ENCODE measurements at regions not wholly inside any gene's neighbourhood (a gene's known extent, or its start where the extent isn't known, plus 50 kb on each side); places are given as distances from the start of the nearest gene placed in this dataset.

GRCh38 chr2:45167920-45168629, 158.8 kb upstream of the SIX2 start:
- TF ChIP-seq TSHZ2 (CRISPR knock-in tag; IDR thresholded peaks at IDR 0.05) (no peak), ARNTL (CRISPR knock-in tag; IDR thresholded peaks at IDR 0.05; ENCODE audit: borderline replicate concordance, low read depth) (no peak), ZNF565 (CRISPR knock-in tag; conservative IDR thresholded peaks at IDR 0.05; ENCODE audit: low read depth) (no peak), CSDC2 (CRISPR knock-in tag; IDR thresholded peaks at IDR 0.05) (no peak), OSR1 (CRISPR knock-in tag; IDR thresholded peaks at IDR 0.05) (no peak), TCF4 (CRISPR knock-in tag; IDR thresholded peaks at IDR 0.05; ENCODE audit: borderline replicate concordance) (no peak), CREB5 (CRISPR knock-in tag; IDR thresholded peaks at IDR 0.05; ENCODE audit: low read depth) (no peak)
